ENCODE measurements at regions not wholly inside any gene's neighbourhood (a gene's known extent, or its start where the extent isn't known, plus 50 kb on each side); places are given as distances from the start of the nearest gene placed in this dataset.

DNA sequence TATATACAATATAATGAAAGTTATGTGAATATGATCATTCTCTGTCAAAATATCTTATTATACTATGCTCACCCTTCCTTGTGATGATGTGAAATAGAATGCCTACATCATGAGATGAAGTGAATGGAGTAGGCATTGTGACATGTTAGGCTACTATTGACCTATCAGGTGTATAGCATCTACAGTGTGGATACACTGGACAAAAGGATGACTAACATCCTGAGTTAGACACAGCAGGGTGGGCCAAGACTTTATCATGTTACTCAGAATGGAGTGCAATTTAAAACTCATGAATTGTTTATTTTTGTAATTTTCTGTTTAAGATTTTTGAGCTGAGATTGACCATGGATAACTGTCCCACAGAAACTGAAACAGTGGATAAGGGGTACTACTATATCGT, 53.4 kb upstream of the NAV3 start:
- intact Hi-C loops (cut with micrococcal nuclease), result no loop called here
- ATAC-seq (no peak), DNase-seq (no peak)

- no peak for DNase-seq
- no peak for ATAC-seq
- intact Hi-C loops (cut with micrococcal nuclease), result no loop called here
Observed at GRCh38 chr12:77774761-77775160, 55.9 kb upstream of the NAV3 start.

GRCh38 chr12:77772676-77773298, 57.9 kb upstream of the NAV3 start:
- no peak for ATAC-seq
- DNase-seq, result no peak
- intact Hi-C loops (cut with micrococcal nuclease), result no loop called here

GRCh38 chr12:77768558-77768957, 62.1 kb upstream of the NAV3 start:
- intact Hi-C loops (cut with micrococcal nuclease), result no loop called here
- no peak for ATAC-seq
- DNase-seq, result no peak

DNA sequence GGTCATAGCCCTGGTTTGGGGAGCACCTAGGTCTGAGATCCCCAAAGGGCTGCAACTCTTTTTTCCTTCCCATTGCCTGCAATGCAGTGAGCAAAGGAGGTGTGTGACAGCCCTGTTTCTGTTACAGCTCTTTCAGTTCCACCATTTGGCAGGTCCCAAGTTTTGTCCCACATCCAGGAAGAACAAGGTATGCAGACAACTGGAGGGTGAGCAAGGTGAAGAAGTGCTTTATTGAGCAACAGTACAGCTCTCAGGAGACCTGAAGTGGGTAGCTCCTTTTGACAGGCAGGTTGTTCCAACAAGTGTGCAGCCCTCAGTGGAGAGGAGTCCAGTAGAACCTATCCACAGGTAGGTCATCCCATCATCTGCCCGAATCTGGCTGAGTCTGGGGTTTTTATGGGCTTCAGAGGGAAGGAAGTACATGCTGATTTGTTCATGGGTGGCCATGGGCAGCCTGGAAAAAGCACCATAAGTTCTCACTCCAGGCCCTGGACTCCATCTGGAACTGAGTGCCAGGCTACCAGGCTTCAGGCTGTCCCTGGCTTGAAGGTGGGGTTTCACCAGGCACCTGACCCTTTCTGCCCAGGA, 62.8 kb upstream of the NAV3 start:
- ATAC-seq, result no peak
- no peak for DNase-seq
- intact Hi-C loops (cut with micrococcal nuclease), result no loop called here

DNA sequence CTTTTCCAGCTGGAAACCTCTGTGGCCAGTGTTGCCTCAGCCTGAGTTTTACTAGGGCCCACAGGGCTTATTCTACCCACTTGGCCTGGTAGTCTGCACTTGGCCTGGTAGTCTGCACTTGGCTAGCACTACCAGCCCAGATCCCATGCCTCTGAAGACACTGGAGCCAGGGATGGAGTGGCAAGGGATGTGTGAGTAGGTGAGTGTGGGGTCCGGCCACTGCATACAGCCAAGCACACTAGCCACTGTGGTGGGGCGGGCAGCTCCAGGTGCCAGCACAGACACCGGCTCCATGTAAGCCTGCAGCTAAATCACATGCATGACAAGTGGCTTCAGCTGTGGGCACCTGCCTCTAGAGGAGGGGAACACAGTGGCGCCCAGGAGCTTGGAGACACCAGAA, 63.4 kb upstream of the NAV3 start:
- intact Hi-C loops (cut with micrococcal nuclease), result no loop called here
- DNase-seq (no peak), ATAC-seq (no peak)

DNA sequence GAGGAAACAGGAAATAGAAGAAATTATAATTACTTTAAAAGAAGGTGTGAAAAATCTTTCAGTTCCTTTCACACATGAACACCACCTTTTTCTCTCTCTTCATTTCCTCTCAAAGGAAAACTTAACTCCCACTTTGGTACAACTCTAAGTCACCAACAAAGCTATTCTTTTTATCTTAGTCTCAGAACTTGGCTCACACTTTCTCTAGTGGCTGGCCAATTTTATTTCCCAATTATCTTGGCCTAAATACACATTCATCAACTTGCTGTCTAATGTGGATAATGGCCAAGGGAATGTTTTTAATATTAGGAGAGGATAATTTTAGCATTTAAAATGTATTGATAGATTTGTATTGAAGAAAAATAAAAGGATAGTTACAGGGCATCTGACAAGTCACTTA, 64.5 kb upstream of the NAV3 start:
- peak; percentile 58 for ATAC-seq
- intact Hi-C loops (cut with micrococcal nuclease), result no loop called here
- DNase-seq, result no peak

DNA sequence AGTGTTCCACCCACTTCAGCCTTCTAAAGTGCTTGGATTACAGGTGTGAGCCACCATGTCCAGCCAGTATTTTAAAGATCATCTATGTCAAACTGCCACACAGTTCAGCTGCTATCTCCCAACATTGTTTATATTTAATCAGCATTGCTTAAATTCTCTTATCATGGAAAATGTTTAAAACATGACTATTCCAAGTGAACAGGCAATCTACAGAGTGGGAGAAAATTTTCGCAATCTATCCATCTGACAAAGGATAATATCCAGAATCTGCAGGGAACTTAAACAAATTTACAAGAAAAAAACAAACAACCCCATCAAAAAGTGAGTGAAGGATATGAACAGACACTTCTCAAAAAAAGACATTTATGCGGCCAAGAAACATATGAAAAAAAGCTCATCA, 69.4 kb upstream of the NAV3 start:
- intact Hi-C loops (cut with micrococcal nuclease), result no loop called here
- DNase-seq, result no peak
- no peak for ATAC-seq

GRCh38 chr12:77760271-77761025, 70.2 kb upstream of the NAV3 start:
- no peak for DNase-seq

GRCh38 chr12:77754086-77754485, 76.6 kb upstream of the NAV3 start:
- intact Hi-C loops (cut with micrococcal nuclease), result no loop called here
- ATAC-seq (no peak), DNase-seq (no peak)

More at GRCh38 chr12:77760271-77761025, 70.2 kb upstream of the NAV3 start:
- intact Hi-C loops (cut with micrococcal nuclease), result no loop called here
- no peak for ATAC-seq

GRCh38 chr12:77751939-77752338, 78.8 kb upstream of the NAV3 start:
- no peak for ATAC-seq
- DNase-seq, result no peak
- intact Hi-C loops (cut with micrococcal nuclease), result no loop called here

DNA sequence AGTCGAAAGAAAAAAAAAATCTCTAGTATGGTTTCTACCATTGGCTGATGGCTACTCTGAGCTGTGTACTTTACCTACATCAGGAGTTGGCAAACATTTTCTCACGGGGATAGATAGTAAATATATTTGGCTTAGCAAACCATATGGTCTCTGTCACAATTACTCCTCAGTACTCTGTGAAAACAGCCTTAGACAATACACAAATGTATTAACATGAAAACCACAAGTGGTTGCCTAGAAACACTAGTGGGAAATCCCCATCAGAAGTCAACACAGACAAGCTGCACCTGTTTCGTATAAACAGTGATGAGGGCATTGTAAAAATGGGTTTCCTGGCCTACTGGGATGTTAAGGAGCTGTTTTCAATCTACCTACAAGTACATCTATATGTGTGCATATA, 84.6 kb upstream of the NAV3 start:
- no peak for ATAC-seq

DNA sequence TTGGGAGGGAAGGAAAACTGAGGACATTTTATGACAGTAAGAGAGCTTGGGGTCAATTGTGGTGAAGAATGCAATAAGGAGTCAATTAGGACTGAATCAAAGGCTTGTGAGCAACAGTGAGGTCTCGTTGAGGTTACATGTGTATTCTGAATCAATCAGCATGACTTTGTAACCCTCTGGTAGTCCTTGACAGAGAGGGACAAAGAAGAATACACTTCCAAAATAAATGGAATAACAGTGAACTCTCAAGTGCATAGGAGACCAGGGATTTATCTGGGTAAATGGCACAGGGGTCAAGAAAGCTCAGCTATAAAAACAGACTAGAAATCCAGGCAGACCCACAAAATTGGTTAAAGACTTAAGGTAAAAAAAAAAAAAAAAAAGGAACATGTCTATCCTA, 85.1 kb upstream of the NAV3 start:
- DNase-seq (no peak), ATAC-seq (no peak)
- intact Hi-C loops (cut with micrococcal nuclease), result no loop called here

More for the DNA sequence above, 84.6 kb upstream of the NAV3 start:
- intact Hi-C loops (cut with micrococcal nuclease), result no loop called here
- no peak for DNase-seq

DNA sequence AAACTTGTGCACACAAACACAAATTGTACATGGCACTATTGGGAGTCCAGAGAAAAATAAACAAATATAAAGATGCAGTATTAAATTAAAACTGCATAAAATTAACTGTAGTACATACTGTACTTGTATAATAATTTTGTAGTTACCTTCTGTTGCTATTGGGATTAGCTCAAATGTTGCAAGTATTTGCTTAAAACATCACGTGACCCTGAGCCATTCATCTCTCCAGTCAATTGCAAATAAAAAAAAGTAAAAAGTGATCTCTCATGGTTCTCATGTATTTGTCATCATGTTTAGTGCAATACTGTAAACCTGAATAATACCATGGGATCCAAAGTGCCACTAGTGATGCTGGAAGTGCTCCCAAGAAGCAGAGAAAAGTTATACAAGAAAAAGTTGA, 88.1 kb upstream of the NAV3 start:
- intact Hi-C loops (cut with micrococcal nuclease), result no loop called here
- DNase-seq (no peak), ATAC-seq (no peak)

GRCh38 chr12:77741974-77742517, 88.6 kb upstream of the NAV3 start:
- ATAC-seq (no peak), DNase-seq (no peak)
- intact Hi-C loops (cut with micrococcal nuclease), result no loop called here

GRCh38 chr12:77736219-77736965, 94.3 kb upstream of the NAV3 start:
- ATAC-seq (no peak), DNase-seq (no peak)
- intact Hi-C loops (cut with micrococcal nuclease), result no loop called here

DNA sequence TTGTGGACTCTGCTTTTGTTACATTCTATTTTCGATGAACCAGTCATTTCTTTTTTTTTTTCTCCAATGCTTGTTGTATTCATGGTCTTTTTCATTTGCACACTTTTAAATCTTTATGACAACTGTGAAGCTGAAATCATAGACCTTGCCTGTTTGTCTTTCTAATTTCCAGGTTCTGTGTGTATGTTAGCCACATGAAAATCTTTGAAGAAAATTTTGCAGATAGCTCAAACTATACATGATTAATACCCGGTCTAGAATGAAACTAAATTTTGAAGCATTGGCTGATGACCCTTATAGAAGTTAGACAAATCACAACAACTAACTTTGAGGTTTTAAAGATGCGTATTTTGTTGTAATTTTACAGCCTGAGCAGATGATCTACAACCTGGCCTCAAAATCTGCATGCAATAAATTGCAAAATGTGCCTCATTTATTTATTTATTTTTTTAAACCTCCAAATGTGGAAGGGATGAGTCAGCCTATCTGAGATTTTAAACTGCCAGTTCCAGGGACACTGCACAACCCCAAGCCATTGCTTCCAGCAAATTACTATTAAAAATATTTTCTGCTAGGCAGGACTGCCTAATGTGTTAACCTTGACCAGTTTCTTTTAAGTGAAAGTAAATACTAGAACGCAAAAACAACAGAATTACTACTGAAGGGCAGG, 96.3 kb upstream of the NAV3 start:
- intact Hi-C loops (cut with micrococcal nuclease), result no loop called here
- no peak for DNase-seq
- ATAC-seq, result no peak

GRCh38 chr12:77728018-77728417, 102.7 kb upstream of the NAV3 start:
- ATAC-seq, result no peak
- no peak for DNase-seq
- intact Hi-C loops (cut with micrococcal nuclease), result no loop called here

GRCh38 chr12:77727442-77728001, 103.2 kb upstream of the NAV3 start:
- DNase-seq (no peak), ATAC-seq (peak; percentile 61)
- intact Hi-C loops (cut with micrococcal nuclease), result no loop called here

Data from left ventricle myocardium superior (tissue), 1 donor.